Epidermal melanocyte (primary cell): ENCODE measurements at regions not wholly inside any gene's neighbourhood (a gene's known extent, or its start where the extent isn't known, plus 50 kb on each side); places are given as distances from the start of the nearest gene placed in this dataset.
A peak's percentile ranks its signal among the peaks of the same experiment; 100 is the strongest.

Experiments used
- DNase-seq: peaks from one replicate; pipeline ENCODE4 v3.0.0; 2011; ENCODE audit warnings: low spot score; ENCODE audit not compliant: insufficient read length

DNA sequence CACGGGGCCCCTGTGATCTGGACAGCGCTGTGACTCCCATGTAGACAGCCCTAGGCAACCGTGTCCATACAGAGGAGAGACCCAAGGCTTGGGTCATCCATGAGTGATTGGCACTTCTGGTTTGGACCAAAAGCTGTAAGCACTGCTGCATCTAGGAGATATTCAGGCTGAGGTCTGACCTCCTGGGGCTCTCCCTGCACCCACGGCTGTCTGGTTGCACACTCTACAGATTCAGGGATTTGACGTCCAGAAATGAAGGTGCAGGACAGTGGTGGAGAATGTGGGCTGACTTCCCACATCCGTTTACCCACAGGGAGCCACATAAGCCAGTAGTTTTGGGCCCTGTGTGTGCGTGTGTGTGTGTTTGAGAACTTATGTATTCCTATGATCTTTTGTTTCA is 76.2 kb upstream of the ARHGEF7 start:
- no peak for DNase-seq

DNA sequence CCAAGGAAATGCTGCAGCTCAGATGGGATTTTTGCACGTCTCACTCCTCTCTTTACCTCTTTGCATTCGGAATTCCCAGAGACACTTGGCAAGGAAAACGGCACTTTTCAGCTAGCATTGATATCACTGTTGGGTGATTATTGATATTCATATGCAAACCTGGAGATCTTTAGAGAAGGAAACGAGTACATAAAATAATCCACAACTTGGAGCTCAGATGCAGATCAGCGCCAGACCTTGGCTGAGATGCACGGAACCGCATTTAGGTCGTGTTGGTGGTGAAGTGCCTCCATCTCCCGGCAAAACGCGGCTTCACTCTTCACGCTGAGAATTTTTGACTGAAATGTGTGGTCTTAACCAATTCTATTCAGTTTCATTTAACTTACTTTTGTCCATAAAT is 77.2 kb upstream of the ARHGEF7 start:
- DNase-seq: no peak

DNA sequence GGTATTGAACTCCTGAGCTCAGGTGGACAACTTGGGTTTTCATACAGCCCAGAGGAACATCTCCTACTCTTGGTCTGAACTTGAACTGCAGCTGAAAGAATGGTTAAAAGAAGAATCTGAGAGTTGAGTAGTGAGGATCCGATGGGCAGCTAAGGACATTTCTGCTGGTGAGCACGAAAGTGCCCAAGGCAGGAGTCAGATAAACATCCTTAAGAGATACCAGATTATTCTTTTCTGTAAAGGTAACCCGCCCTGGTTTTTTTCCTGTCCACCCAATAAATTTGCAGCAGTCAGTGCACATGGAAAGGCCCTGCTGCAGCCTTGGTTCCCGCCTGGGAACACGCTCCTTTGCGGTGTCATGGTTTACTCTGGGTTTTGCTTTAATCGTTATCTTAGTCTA is 78.4 kb upstream of the ARHGEF7 start:
- no peak for DNase-seq

DNA sequence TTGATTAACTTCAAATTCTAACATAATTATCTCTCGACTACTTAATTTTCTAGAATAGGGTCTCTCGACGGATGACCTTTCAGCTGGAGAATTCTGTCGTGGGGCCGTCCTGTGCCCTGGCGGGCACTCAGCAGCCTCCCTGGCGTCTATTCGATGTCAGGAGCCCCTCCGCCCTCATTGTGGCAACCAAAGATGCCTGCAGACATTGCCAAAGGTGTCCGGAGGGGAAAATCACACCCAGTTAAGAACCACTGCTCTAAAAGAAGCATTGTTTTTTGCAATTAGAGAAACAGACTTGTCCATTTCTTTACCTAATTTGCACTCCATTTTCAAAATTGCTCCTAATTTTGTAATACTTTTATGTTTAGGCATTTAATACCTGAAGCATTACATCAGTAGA is 79.2 kb upstream of the ARHGEF7 start:
- DNase-seq: no peak

DNA sequence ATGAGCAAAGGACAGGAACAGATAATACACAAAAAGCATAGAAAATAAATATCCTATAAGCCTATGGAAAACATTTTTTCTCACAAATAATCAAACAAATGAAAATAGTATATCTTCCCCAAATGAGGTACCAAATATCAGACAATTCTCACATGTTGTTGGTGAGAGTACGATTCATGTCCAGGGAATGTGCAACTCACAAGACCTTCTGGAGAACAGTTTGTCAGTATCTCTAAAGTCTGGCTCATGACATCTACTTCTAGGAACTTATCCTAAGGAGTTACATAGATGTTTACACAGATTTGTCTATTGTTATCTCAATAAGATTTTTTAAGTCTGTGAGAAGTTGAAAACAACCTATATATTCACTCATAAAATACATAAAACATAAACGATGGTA is 80.3 kb upstream of the ARHGEF7 start:
- DNase-seq: no peak

DNA sequence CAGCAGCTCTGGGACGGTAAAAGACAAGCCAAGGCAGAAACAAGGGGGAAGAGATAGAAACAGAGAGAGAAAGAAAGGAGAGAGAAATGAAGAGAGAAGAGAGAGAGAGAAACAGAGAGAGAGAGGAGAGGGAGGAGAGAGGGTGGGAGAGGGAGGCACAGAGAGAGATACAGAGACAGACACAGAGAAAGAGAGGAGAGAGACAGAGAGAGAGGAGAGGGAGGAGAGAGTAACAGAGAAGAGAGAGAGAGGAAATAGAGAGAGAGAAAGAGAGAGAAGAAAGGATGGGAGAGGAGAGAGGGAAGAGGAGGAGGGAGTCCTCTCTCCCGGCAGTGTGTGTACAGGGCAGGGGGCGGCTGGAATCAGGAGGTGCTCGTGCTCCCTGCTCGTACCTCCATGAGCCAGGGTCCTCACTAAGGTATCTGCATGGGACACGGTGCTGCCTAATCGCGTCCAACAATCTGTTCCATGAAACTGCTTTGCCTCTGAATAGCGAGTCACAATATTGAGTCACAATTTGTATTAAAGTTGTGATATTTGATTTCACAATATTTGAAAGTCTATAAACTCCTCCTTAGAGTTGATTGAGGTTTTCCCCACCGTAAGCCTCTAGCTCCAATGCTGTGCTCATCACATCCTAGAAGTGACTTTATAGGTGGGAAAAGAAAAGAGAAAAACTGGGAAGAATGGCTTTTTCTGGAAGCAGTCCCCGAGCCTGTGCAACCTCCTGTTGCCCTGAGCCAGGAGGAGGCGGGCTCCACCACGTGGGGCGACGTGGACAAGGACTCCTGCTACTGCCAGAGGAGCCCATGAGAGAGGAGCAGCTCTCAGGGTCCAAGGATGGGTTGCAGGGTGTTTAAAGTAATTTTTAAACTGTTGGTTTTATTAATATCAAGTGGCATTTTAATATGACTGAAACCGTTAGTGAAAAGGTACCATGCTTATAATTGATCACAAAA is 81.7 kb upstream of the ARHGEF7 start:
- DNase-seq: no peak

DNA sequence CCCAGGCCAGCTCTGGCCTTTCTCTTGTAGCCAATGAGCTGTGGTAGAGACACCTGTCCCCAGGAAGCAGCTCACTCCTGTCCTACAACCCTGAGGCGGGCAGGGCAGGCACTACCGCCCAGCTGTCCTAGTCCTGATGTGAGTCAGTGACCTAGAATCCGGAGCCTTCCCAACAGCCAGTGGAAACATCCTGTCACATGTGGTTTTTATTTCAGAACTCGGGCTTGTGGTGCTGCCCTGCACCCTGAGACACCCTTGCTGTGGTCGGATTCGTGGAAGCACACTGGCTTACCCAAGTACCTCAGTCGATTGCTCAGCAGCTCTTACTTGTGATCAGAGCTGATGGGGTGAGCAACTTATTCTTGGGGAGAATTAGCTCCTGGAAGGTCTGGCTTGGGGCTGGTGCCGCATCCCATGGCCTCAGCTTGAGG is 83.6 kb upstream of the ARHGEF7 start:
- peak; percentile 42 for DNase-seq

GRCh38 chr13:111029957-111030609 is 85.0 kb upstream of the ARHGEF7 start:
- DNase-seq: no peak

- DNase-seq: no peak
Observed at GRCh38 chr13:111027458-111028439, 87.4 kb upstream of the ARHGEF7 start.

- DNase-seq: no peak
Observed at GRCh38 chr13:111025310-111025709, 89.8 kb upstream of the ARHGEF7 start.

GRCh38 chr13:111022886-111023285 is 92.2 kb upstream of the ARHGEF7 start:
- DNase-seq: no peak

DNA sequence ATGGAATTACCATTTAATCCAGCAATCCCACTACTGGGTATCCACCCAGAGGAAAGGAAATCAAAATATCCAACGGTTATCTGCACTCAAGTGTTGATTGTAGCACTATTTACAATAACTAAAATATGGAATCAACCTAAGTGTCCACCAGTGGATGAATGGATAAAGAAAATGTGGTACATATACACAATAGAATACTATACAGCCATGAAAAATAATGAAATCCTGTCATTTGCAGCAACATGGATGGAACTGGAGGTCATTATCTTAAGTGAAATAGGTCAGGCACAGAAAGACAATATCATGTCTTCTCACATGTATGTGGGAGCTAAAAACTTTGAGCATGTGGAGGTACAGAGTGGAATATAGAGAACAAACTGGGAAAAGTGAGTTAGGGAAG is 92.9 kb upstream of the ARHGEF7 start:
- no peak for DNase-seq

GRCh38 chr13:111021270-111021669 is 93.8 kb upstream of the ARHGEF7 start:
- DNase-seq: no peak

- no peak for DNase-seq
Observed at GRCh38 chr13:111020546-111020945, 94.6 kb upstream of the ARHGEF7 start.

- DNase-seq: no peak
Observed at GRCh38 chr13:111020021-111020420, 95.1 kb upstream of the ARHGEF7 start.

DNA sequence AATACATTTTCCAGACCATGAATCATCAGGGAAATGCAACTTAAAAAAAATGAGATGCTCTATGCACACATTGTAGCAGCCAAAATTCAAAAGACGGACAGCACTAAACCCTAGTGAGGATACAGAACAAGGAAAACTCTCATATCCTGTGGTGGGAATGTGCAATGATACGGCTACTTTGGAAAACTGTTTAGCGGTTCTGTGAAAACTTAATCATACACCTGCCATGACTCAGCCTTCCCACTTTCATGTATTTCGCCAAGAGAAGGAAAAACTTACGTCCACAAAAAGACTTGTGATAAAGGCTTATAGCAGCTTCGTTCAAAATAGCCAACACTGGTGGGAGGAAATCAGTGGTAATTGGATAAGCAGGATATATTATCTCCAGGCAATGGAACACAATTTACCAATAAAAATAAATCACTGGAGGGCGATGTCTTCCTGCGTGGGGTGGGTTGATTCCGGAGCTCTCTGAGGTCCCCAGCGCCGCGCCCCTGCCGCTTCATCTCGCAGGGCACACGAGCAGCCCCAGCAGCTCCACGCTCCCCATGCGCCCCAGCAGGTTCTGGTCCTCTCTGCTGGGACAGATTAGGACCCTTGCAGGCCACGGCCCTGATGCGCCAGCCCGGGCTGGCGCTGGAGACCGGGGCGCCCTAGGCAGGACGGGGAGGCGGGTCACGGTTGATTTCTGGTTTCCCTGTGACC is 97.2 kb upstream of the ARHGEF7 start:
- no peak for DNase-seq

DNA sequence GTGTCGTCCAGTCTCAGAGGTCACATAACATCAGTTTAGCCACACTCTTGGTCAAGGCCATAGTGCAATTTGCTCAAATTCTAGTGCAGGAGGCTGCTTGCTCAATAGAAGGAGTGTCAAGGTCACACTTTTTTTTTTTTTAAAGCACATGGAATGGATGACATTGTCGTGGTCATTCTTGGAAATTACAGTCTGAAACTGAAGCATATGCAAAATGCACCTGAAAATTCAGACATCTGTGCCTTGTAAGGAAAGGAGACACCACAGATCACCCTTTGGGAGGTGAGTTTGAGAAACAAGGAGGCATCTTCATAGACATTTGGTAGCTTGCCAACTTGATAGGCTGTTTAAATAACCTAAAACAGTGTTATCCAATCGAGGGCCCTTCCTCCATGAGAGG is 98.3 kb upstream of the ANKRD10 start:
- DNase-seq: no peak

- no peak for DNase-seq
Observed at GRCh38 chr13:111011899-111012298, 97.0 kb upstream of the ANKRD10 start.

- DNase-seq: no peak
Observed at GRCh38 chr13:111008351-111008750, 93.5 kb upstream of the ANKRD10 start.

DNA sequence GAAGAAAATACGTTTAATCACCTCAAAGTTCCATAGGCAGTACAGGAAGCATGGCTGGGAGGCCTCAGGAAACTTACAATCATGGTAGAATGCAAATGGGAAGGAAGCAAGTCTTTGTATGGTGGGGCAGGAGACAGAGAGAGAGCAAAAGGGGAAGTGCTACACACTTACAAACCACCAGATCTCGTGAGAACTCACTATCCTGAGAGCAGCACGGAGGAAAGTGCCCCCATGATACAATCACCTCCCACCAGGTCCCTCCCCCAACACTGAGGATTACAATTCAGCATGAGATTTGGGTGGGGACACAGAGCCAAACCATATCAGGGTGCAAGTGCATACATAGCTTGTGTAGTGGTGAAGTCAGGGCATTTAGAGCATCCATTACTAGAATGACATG is 92.3 kb upstream of the ANKRD10 start:
- no peak for DNase-seq

DNA sequence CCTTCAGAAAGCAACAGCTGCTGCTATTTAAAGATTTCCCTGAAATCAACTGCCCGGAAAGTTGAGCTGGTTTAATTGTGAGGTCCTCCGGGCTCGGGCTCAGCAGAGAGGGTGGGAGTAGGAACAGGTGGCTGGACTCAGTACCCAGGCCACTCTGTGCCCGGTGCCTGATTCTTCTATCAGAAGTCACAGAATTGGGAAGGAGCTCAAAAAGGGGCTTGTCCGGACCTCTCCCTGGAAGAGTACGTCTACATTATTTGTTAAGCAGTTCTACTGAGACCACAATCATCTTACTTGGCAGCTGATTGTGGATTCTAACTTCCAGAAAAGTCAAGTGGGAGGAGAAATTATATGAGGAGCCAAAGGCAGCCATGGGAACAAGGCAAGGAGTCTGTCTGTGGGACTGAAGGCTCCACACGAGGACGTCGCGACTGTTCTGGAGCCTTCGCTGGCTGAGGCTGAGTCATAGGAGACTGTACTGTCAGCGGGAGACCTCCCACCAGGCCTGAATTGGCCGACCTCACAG is 91.7 kb upstream of the ANKRD10 start:
- no peak for DNase-seq
